ENCODE measurements at regions not wholly inside any gene's neighbourhood (a gene's known extent, or its start where the extent isn't known, plus 50 kb on each side); places are given as distances from the start of the nearest gene placed in this dataset.

DNA sequence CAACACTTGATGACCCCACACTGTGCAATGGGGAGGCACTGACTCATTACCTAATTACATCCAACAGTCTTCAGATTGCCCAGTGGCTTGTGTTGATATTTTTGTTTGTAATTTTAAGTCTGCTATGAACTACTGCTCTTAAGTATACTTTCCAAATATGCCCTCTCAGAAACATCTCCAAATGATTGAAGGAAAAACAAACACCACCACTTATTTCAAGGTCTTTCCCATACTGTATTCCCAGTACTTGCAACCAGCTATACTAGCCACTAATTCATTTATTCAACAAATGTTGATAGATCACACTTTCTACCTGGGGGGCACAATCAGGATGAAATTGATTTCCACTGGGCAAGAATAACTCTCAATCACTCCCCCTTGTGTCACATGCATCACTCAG is 302.2 kb upstream of the CPEB2 start:
- no peak for DNase-seq (ENCODE audit: low spot score)
- Histone ChIP-seq H3K27ac (no peak overlapping the region), H3K36me3 (no peaks in the 10 kb centered on the region), H3K4me3 (no peak overlapping the region), H3K4me1 (replicated peaks) (peaks cover 2% of the 10 kb centered on the region), H3K27me3 (replicated peaks; ENCODE audit: insufficient read depth) (no peaks in the 10 kb centered on the region), H3K9me3 (no peaks in the 10 kb centered on the region)
- no peak for TF ChIP-seq POLR2AphosphoS5 (IDR thresholded peaks at IDR 0.05)
- TF ChIP-seq POLR2A (IDR thresholded peaks at IDR 0.05): no peak
- TF ChIP-seq CTCF (IDR thresholded peaks at IDR 0.05): no peak
- intact Hi-C loops (cut with DNase I): no loop called here

- Histone ChIP-seq H3K27ac (no peak overlapping the region), H3K27me3 (replicated peaks; ENCODE audit: insufficient read depth) (no peaks in the 10 kb centered on the region), H3K4me1 (replicated peaks) (peaks cover 2% of the 10 kb centered on the region), H3K4me3 (no peak overlapping the region), H3K36me3 (no peaks in the 10 kb centered on the region), H3K9me3 (no peaks in the 10 kb centered on the region)
- no peak for DNase-seq (ENCODE audit: low spot score)
- WGBS: 84% methylated on average over 3 of the region's 3 CpGs
- intact Hi-C loops (cut with DNase I): no loop called here
- TF ChIP-seq CTCF (IDR thresholded peaks at IDR 0.05): no peak
- no peak for TF ChIP-seq POLR2A (IDR thresholded peaks at IDR 0.05)
- no peak for TF ChIP-seq POLR2AphosphoS5 (IDR thresholded peaks at IDR 0.05)
Measured at GRCh38 chr4:14700544-14700943, 301.7 kb upstream of the CPEB2 start.

DNA sequence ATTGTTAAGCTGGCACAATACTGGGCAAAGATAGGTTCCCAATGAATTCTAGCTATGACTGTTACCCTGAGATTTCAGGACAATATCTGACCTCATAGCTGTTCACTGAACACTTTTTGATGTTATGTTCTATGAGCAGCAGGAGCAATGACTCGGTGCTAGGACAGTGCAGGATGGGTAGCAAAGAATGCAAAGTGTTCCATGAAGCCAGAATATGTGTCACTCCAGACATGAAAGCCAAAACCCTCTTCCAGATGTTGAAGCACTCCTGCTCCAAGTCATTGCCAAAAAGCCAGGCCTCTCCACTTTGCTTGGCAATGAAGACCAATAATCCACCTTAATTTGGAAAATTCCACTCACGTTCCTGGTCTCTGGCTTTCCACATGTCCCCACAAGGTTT is 300.9 kb upstream of the CPEB2 start:
- TF ChIP-seq POLR2AphosphoS5 (IDR thresholded peaks at IDR 0.05) (no peak), POLR2A (IDR thresholded peaks at IDR 0.05) (no peak), CTCF (IDR thresholded peaks at IDR 0.05) (no peak)
- H3K9me3 ChIP-seq: no peaks in the 10 kb centered on the region
- no peak for DNase-seq (ENCODE audit: low spot score)
- H3K4me3 ChIP-seq: no peak overlapping the region
- H3K27me3 ChIP-seq (replicated peaks; ENCODE audit: insufficient read depth): no peaks in the 10 kb centered on the region
- peaks cover 2% of the 10 kb centered on the region for H3K4me1 ChIP-seq (replicated peaks)
- no peaks in the 10 kb centered on the region for H3K36me3 ChIP-seq
- intact Hi-C loops (cut with DNase I): no loop called here
- 12% methylated on average over 2 of the region's 2 CpGs for WGBS
- H3K27ac ChIP-seq: peak overlapping the region; percentile 21 to 25

- peaks cover 2% of the 10 kb centered on the region for H3K4me1 ChIP-seq (replicated peaks)
- peak; percentile 65 for TF ChIP-seq POLR2AphosphoS5 (IDR thresholded peaks at IDR 0.05)
- TF ChIP-seq CTCF (IDR thresholded peaks at IDR 0.05): no peak
- TF ChIP-seq POLR2A (IDR thresholded peaks at IDR 0.05): no peak
- peak; percentile 78 for DNase-seq (ENCODE audit: low spot score)
- H3K4me3 ChIP-seq: no peak overlapping the region
- H3K27me3 ChIP-seq (replicated peaks; ENCODE audit: insufficient read depth): no peaks in the 10 kb centered on the region
- peak overlapping the region; percentile 7 to 20 for H3K27ac ChIP-seq
- H3K36me3 ChIP-seq: no peaks in the 10 kb centered on the region
- intact Hi-C loops (cut with DNase I): no loop called here
- no peaks in the 10 kb centered on the region for H3K9me3 ChIP-seq
- 15% methylated on average over 1 of the region's 1 CpG for WGBS
Measured at GRCh38 chr4:14701896-14702295, 300.4 kb upstream of the CPEB2 start.

DNA sequence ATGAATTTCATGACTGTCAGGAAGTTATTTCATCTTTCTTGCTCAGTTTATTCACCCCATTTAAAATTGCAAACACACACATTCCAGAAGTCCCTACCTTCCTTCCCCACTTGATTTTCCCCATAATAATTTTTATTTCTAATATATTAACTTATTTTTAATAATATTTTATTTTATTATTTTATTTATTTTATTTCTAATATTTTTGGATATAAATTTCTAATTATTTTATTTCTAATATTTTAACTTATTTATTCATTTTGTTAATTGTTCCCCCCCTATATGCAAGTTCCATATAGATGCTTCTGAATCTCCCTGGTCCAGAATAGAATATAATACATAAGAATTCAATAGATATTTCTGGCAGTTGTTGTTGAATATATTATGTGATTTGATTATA is 293.7 kb upstream of the CPEB2 start:
- H3K27me3 ChIP-seq (replicated peaks; ENCODE audit: insufficient read depth): no peaks in the 10 kb centered on the region
- no peak for DNase-seq (ENCODE audit: low spot score)
- H3K36me3 ChIP-seq: no peaks in the 10 kb centered on the region
- intact Hi-C loops (cut with DNase I): no loop called here
- H3K4me1 ChIP-seq (replicated peaks): no peaks in the 10 kb centered on the region
- no peaks in the 10 kb centered on the region for H3K9me3 ChIP-seq
- TF ChIP-seq POLR2A (IDR thresholded peaks at IDR 0.05) (no peak), POLR2AphosphoS5 (IDR thresholded peaks at IDR 0.05) (no peak), CTCF (IDR thresholded peaks at IDR 0.05) (no peak)
- H3K4me3 ChIP-seq: no peak overlapping the region
- H3K27ac ChIP-seq: no peak overlapping the region
